GM13976 (cell line): ENCODE measurements at regions not wholly inside any gene's neighbourhood (a gene's known extent, or its start where the extent isn't known, plus 50 kb on each side); places are given as distances from the start of the nearest gene placed in this dataset.
"Not testable (repeated sequence)": the region's sequence is repeated elsewhere in the genome, so short reads cannot be mapped to it uniquely, and the experiment has no call there.

Experiments
- DNase-seq: peaks from one replicate; pipeline ENCODE4 v3.0.0; 2012; ENCODE audit warnings: low spot score
- in situ Hi-C: fragments of 300-500 bp; cut with MboI; formaldehyde crosslinking; loops from one replicate; pipeline ENCODE4 v1.12.0; 2022; ENCODE audit warnings: low sequenced_read_pairs, mixed read lengths, inconsistent platforms; ENCODE audit not compliant: unreplicated experiment
- TF ChIP-seq, protein P1 (sequence below): IDR thresholded peaks from 2 replicates; pipeline ENCODE4 v1.5.1; 2012; ENCODE audit warnings: borderline replicate concordance, mild to moderate bottlenecking; ENCODE audit not compliant: insufficient read depth; ENCODE audit errors: extremely low read depth, missing control alignments, control extremely low read depth

- peak; percentile 12 for DNase-seq
- TF ChIP-seq, protein P1, sequence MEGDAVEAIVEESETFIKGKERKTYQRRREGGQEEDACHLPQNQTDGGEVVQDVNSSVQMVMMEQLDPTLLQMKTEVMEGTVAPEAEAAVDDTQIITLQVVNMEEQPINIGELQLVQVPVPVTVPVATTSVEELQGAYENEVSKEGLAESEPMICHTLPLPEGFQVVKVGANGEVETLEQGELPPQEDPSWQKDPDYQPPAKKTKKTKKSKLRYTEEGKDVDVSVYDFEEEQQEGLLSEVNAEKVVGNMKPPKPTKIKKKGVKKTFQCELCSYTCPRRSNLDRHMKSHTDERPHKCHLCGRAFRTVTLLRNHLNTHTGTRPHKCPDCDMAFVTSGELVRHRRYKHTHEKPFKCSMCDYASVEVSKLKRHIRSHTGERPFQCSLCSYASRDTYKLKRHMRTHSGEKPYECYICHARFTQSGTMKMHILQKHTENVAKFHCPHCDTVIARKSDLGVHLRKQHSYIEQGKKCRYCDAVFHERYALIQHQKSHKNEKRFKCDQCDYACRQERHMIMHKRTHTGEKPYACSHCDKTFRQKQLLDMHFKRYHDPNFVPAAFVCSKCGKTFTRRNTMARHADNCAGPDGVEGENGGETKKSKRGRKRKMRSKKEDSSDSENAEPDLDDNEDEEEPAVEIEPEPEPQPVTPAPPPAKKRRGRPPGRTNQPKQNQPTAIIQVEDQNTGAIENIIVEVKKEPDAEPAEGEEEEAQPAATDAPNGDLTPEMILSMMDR, result peak; percentile 35
- in situ Hi-C loops, result no loop called here
Measured at GRCh38 chr12:85424581-85425348, 144.7 kb downstream of the ALX1 start.

- DNase-seq, result no peak
- in situ Hi-C loops, result no loop called here
- TF ChIP-seq, protein P1, result no peak
Measured at GRCh38 chr12:85425349-85425612, 145.3 kb downstream of the ALX1 start.

DNA sequence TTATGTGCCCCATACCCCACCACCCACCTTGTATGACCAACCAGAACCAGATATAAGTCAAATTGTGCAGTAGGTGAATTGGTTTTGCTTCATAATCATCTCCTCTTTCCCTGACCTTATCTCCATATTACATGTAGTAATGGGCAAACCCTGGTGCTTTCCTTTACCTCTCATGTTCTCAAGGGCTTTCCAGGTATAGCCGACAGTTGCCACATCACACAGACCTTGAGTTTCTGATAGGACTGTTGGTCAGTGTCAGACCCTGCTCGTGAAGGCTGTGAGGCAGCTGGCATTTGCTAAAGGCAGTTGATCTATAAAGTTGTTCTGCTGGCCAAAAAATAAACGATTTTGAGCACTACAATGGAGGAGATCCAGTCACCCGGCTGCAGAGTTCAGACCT lies 145.9 kb downstream of the ALX1 start:
- no peak for DNase-seq
- in situ Hi-C loops, result no loop called here

DNA sequence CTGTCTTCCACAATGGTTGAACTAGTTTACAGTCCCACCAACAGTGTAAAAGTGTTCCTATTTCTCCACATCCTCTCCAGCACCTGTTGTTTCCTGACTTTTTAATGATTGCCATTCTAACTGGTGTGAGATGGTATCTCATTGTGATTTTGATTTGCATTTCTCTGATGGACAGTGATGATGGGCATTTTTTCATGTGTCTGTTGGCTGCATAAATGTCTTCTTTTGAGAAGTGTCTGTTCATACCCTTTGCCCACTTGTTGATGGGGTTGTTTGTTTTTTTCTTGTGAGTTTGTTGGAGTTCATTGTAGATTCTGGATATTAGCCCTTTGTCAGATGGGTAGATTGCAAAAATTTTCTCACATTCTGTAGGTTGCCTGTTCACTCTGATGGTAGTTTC lies 153.1 kb downstream of the ALX1 start:
- DNase-seq, in situ Hi-C loops: not testable (repeated sequence)

More for the DNA sequence above, 145.9 kb downstream of the ALX1 start:
- TF ChIP-seq, protein P1, result no peak

- TF ChIP-seq, protein P1, result no peak
- no peak for DNase-seq
- in situ Hi-C loops, result no loop called here
Measured at GRCh38 chr12:85440271-85440670, 160.3 kb downstream of the ALX1 start.

- TF ChIP-seq, protein P1, result no peak
- no peak for DNase-seq
- in situ Hi-C loops, result no loop called here
Measured at GRCh38 chr12:85441025-85441424, 161.0 kb downstream of the ALX1 start.

- TF ChIP-seq, protein P1, result no peak
- peak; percentile 13 for DNase-seq
- in situ Hi-C loops, result no loop called here
Measured at GRCh38 chr12:85441741-85442140, 161.7 kb downstream of the ALX1 start.
